ENCODE measurements at regions not wholly inside any gene's neighbourhood (a gene's known extent, or its start where the extent isn't known, plus 50 kb on each side); places are given as distances from the start of the nearest gene placed in this dataset.
A peak's percentile ranks its signal among the peaks of the same experiment; 100 is the strongest.

DNA sequence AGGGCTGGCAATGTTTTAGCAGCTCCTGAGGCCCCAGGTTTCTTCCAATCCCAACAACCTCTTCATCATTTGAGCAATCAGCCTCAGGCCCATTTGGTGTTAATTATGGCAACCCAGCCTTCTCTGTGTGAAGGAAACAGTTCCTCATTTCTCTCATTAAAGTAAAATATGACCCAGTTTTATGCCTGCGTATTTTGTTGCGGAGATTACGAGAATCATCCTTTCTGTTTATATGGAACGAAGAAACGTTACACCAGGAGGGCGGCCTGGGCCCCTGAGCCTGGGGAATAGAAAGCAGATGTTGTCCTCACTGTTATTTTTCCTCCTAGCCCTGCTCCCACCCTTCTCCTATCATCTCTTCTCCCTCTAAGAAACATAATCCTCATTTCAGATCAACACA, 332.2 kb upstream of the USP24 start:
- no peak overlapping the region for H4K8ac ChIP-seq (ENCODE audit: low read depth, low read length)
- DNase-seq (ENCODE audit: low spot score): no peak
- no peak overlapping the region for H2BK120ac ChIP-seq (ENCODE audit: low read depth, low read length)
- H3K4me2 ChIP-seq (ENCODE audit: insufficient read depth, low read length, poor library complexity, severe bottlenecking): no peak overlapping the region
- no peak overlapping the region for H3K9ac ChIP-seq (ENCODE audit: low read depth, low read length, poor library complexity)
- no peaks in the 10 kb centered on the region for H3K27me3 ChIP-seq (ENCODE audit: control insufficient read depth in 3 of 3, insufficient read depth in 3 of 3, low read depth in 1 of 3, low read length in 3 of 3)
- H3K23ac ChIP-seq (ENCODE audit: low read depth, low read length, poor library complexity): no peak overlapping the region
- H3K14ac ChIP-seq (ENCODE audit: low read length): no peak overlapping the region
- no peak overlapping the region for H2BK12ac ChIP-seq (ENCODE audit: low read length)
- no peak overlapping the region for H3K18ac ChIP-seq (ENCODE audit: low read length)
- H3K4me1 ChIP-seq (ENCODE audit: control insufficient read depth in 2 of 2, insufficient read depth in 1 of 2, low read depth in 1 of 2, low read length in 2 of 2): no peaks in the 10 kb centered on the region
- no peak overlapping the region for H2BK15ac ChIP-seq (ENCODE audit: low read length)
- H2AK5ac ChIP-seq (ENCODE audit: low read depth, low read length): no peak overlapping the region
- WGBS, 2 donors (ENCODE audit: extremely low coverage in 2 of 2, insufficient read length in 2 of 2, insufficient replicate concordance in 1 of 2): no CpG with 5 or more reads among the region's 6 CpGs
- no peak overlapping the region for H2AFZ ChIP-seq (ENCODE audit: low read length)
- H3K27ac ChIP-seq (replicated peaks; ENCODE audit: low read length): no peak overlapping the region
- H2BK5ac ChIP-seq (ENCODE audit: low read length): no peak overlapping the region
- H3K4ac ChIP-seq (ENCODE audit: low read length): no peak overlapping the region
- no peak overlapping the region for H3K4me3 ChIP-seq (ENCODE audit: low read length in 2 of 2)
- H3K9me3 ChIP-seq (replicated peaks in 1 of 2; ENCODE audit: control insufficient read depth in 2 of 2, insufficient read depth in 1 of 2, low read depth in 1 of 2, low read length in 2 of 2): no peaks in the 10 kb centered on the region
- no peak overlapping the region for H4K91ac ChIP-seq (ENCODE audit: low read depth, low read length, poor library complexity)
- H3K36me3 ChIP-seq (replicated peaks in 1 of 2; ENCODE audit: control insufficient read depth in 2 of 2, insufficient read depth in 2 of 2, low read length in 2 of 2): no peaks in the 10 kb centered on the region
- no peaks in the 10 kb centered on the region for H3K79me1 ChIP-seq (ENCODE audit: low read depth, low read length)

DNA sequence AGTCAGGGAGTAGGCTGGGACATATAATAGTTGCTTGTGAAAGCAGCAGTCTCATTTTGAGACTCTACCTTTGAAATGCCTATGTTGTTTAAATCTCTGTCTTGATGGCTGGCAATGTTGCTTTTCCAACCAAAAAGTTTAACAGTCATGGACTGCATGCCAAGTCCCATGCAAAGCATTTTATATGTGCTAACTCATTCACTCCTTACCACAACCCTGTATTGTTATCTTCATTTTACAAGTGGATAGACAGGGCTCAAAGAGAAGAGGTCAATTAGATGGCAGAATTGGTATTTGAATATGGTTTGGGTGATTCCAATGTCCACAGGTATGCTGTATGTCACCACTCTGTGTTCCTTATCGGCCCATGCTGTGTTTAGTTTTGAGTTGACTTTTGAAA, 331.4 kb upstream of the USP24 start:
- Histone ChIP-seq H3K36me3 (replicated peaks in 1 of 2; ENCODE audit: control insufficient read depth in 2 of 2, insufficient read depth in 2 of 2, low read length in 2 of 2) (no peaks in the 10 kb centered on the region), H3K14ac (ENCODE audit: low read length) (no peak overlapping the region), H3K4me2 (ENCODE audit: insufficient read depth, low read length, poor library complexity, severe bottlenecking) (no peak overlapping the region), H4K91ac (ENCODE audit: low read depth, low read length, poor library complexity) (no peak overlapping the region), H2BK12ac (ENCODE audit: low read length) (no peak overlapping the region), H3K18ac (ENCODE audit: low read length) (no peak overlapping the region), H4K8ac (ENCODE audit: low read depth, low read length) (no peak overlapping the region), H2AFZ (ENCODE audit: low read length) (no peak overlapping the region), H3K27ac (replicated peaks; ENCODE audit: low read length) (no peak overlapping the region), H2BK5ac (ENCODE audit: low read length) (no peak overlapping the region), H2AK5ac (ENCODE audit: low read depth, low read length) (no peak overlapping the region), H3K4me3 (ENCODE audit: low read length in 2 of 2) (no peak overlapping the region), H2BK15ac (ENCODE audit: low read length) (no peak overlapping the region), H2BK120ac (ENCODE audit: low read depth, low read length) (no peak overlapping the region), H3K9me3 (replicated peaks in 1 of 2; ENCODE audit: control insufficient read depth in 2 of 2, insufficient read depth in 1 of 2, low read depth in 1 of 2, low read length in 2 of 2) (no peaks in the 10 kb centered on the region), H3K27me3 (ENCODE audit: control insufficient read depth in 3 of 3, insufficient read depth in 3 of 3, low read depth in 1 of 3, low read length in 3 of 3) (no peaks in the 10 kb centered on the region), H3K9ac (ENCODE audit: low read depth, low read length, poor library complexity) (no peak overlapping the region), H3K4ac (ENCODE audit: low read length) (no peak overlapping the region), H3K4me1 (ENCODE audit: control insufficient read depth in 2 of 2, insufficient read depth in 1 of 2, low read depth in 1 of 2, low read length in 2 of 2) (no peaks in the 10 kb centered on the region), H3K23ac (ENCODE audit: low read depth, low read length, poor library complexity) (no peak overlapping the region), H3K79me1 (ENCODE audit: low read depth, low read length) (no peaks in the 10 kb centered on the region)
- no CpG with 5 or more reads among the region's 1 CpG for WGBS, 2 donors (ENCODE audit: extremely low coverage in 2 of 2, insufficient read length in 2 of 2, insufficient replicate concordance in 1 of 2)
- no peak for DNase-seq (ENCODE audit: low spot score)

DNA sequence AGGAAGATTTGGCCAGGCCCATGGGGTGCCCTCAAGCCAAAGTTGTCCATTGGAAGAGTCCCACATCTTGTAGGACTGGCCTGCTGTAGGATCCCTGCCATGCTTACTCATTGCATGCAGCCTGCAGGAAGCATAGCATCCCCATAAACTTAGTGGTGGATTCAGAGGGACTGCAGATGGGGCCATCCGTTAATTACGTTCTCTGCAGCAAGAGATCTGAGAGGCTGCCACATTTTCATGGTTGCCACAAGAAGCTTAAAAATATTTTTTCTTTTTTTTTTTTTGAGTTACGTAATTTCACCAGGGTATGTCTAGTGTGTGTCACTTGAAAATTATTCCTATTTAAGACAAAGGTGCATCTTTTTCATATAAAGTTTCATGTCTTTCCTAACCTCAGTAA, 329.7 kb upstream of the USP24 start:
- H4K8ac ChIP-seq (ENCODE audit: low read depth, low read length): peak overlapping the region; percentile 94

DNA sequence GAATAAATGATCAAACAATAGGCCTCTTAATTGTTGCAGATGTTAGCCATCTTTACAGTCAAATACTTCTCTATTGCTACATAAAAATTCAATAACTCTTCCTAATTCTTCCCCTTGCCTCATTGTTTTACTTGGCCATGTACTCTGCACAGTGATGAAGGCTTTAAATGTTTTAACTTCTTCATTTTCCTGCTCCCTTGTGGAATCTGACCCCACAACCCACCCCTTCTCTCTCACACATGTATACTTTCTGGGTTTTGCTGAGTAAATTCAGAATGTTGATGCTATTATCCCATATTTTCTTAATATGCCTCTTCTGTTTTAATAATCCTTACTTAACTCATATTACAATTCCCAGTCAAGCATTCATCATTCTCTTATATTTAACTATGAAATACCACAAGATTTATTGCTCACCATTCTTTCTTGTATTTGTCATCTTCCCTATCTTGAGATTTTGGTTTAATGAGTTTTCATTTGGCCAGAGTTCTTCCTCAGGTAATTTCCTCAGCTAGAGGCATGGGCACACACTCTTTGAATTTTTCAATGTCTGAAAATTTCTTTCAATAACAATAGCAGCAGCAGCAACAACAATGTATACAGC, 327.8 kb upstream of the USP24 start:
- Histone ChIP-seq H2AFZ (ENCODE audit: low read length) (no peak overlapping the region), H3K79me1 (ENCODE audit: low read depth, low read length) (no peaks in the 10 kb centered on the region), H2BK5ac (ENCODE audit: low read length) (no peak overlapping the region), H3K4me2 (ENCODE audit: insufficient read depth, low read length, poor library complexity, severe bottlenecking) (no peak overlapping the region), H3K4ac (ENCODE audit: low read length) (no peak overlapping the region), H2AK5ac (ENCODE audit: low read depth, low read length) (no peak overlapping the region), H4K91ac (ENCODE audit: low read depth, low read length, poor library complexity) (no peak overlapping the region), H3K14ac (ENCODE audit: low read length) (no peak overlapping the region), H3K27me3 (ENCODE audit: control insufficient read depth in 3 of 3, insufficient read depth in 3 of 3, low read depth in 1 of 3, low read length in 3 of 3) (no peaks in the 10 kb centered on the region), H3K18ac (ENCODE audit: low read length) (no peak overlapping the region), H2BK15ac (ENCODE audit: low read length) (no peak overlapping the region), H3K27ac (replicated peaks; ENCODE audit: low read length) (no peak overlapping the region), H2BK12ac (ENCODE audit: low read length) (no peak overlapping the region), H3K9me3 (replicated peaks in 1 of 2; ENCODE audit: control insufficient read depth in 2 of 2, insufficient read depth in 1 of 2, low read depth in 1 of 2, low read length in 2 of 2) (no peaks in the 10 kb centered on the region), H3K9ac (ENCODE audit: low read depth, low read length, poor library complexity) (no peak overlapping the region), H3K4me1 (ENCODE audit: control insufficient read depth in 2 of 2, insufficient read depth in 1 of 2, low read depth in 1 of 2, low read length in 2 of 2) (no peaks in the 10 kb centered on the region), H3K23ac (ENCODE audit: low read depth, low read length, poor library complexity) (no peak overlapping the region), H3K4me3 (ENCODE audit: low read length in 2 of 2) (no peak overlapping the region), H3K36me3 (replicated peaks in 1 of 2; ENCODE audit: control insufficient read depth in 2 of 2, insufficient read depth in 2 of 2, low read length in 2 of 2) (no peaks in the 10 kb centered on the region), H4K8ac (ENCODE audit: low read depth, low read length) (no peak overlapping the region), H2BK120ac (ENCODE audit: low read depth, low read length) (no peak overlapping the region)
- DNase-seq (ENCODE audit: low spot score): no peak

More for the DNA sequence above, 329.7 kb upstream of the USP24 start:
- Histone ChIP-seq H3K79me1 (ENCODE audit: low read depth, low read length) (no peaks in the 10 kb centered on the region), H3K27me3 (ENCODE audit: control insufficient read depth in 3 of 3, insufficient read depth in 3 of 3, low read depth in 1 of 3, low read length in 3 of 3) (no peaks in the 10 kb centered on the region), H2BK15ac (ENCODE audit: low read length) (no peak overlapping the region), H3K14ac (ENCODE audit: low read length) (no peak overlapping the region), H3K4ac (ENCODE audit: low read length) (no peak overlapping the region), H2BK5ac (ENCODE audit: low read length) (no peak overlapping the region), H3K4me2 (ENCODE audit: insufficient read depth, low read length, poor library complexity, severe bottlenecking) (no peak overlapping the region), H3K27ac (replicated peaks; ENCODE audit: low read length) (no peak overlapping the region), H2BK120ac (ENCODE audit: low read depth, low read length) (no peak overlapping the region), H3K9ac (ENCODE audit: low read depth, low read length, poor library complexity) (no peak overlapping the region), H4K91ac (ENCODE audit: low read depth, low read length, poor library complexity) (no peak overlapping the region), H3K4me1 (ENCODE audit: control insufficient read depth in 2 of 2, insufficient read depth in 1 of 2, low read depth in 1 of 2, low read length in 2 of 2) (no peaks in the 10 kb centered on the region), H3K18ac (ENCODE audit: low read length) (no peak overlapping the region), H2AK5ac (ENCODE audit: low read depth, low read length) (no peak overlapping the region), H2BK12ac (ENCODE audit: low read length) (no peak overlapping the region), H3K36me3 (replicated peaks in 1 of 2; ENCODE audit: control insufficient read depth in 2 of 2, insufficient read depth in 2 of 2, low read length in 2 of 2) (no peaks in the 10 kb centered on the region), H3K4me3 (ENCODE audit: low read length in 2 of 2) (no peak overlapping the region), H3K23ac (ENCODE audit: low read depth, low read length, poor library complexity) (no peak overlapping the region), H2AFZ (ENCODE audit: low read length) (no peak overlapping the region), H3K9me3 (replicated peaks in 1 of 2; ENCODE audit: control insufficient read depth in 2 of 2, insufficient read depth in 1 of 2, low read depth in 1 of 2, low read length in 2 of 2) (no peaks in the 10 kb centered on the region)
- WGBS, 2 donors (ENCODE audit: extremely low coverage in 2 of 2, insufficient read length in 2 of 2, insufficient replicate concordance in 1 of 2): no CpG with 5 or more reads among the region's 3 CpGs
- no peak for DNase-seq (ENCODE audit: low spot score)

Measured in neuronal stem cell (in vitro differentiated cells).